HG02885 (cell line): ENCODE measurements at regions not wholly inside any gene's neighbourhood (a gene's known extent, or its start where the extent isn't known, plus 50 kb on each side); places are given as distances from the start of the nearest gene placed in this dataset.

ENCODE experiments used
- ATAC-seq: cut with Tn5 transposase; IDR thresholded peaks from one replicate; pipeline ENCODE4 v1.9.1; 2021; ENCODE audit warnings: mild to moderate bottlenecking; ENCODE audit not compliant: unreplicated experiment, poor library complexity

- ATAC-seq: no peak
Measured at GRCh38 chr13:60944863-60945262, 470.8 kb downstream of the PCDH20 start.

DNA sequence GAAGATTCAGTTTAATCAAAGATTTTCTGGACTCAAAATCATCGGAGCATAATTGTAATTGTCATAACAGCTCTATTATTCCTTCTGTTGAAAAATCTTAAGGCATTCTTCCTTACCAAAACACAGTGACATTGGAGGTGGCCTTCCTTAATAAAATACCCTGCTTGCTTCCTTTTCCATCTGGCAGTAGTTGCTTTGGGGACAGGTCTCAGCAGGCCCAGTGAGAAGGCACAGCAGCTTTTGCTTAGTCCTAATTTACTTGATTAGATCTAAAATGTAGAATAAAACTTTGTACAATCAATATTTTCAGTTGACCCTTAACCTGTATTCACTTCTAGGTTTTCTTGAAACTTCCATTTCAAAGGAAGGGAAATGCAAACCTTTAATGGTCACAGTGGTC is 471.6 kb downstream of the PCDH20 start:
- ATAC-seq: no peak

- no peak for ATAC-seq
Measured at GRCh38 chr13:60936281-60936680, 479.4 kb downstream of the PCDH20 start.

DNA sequence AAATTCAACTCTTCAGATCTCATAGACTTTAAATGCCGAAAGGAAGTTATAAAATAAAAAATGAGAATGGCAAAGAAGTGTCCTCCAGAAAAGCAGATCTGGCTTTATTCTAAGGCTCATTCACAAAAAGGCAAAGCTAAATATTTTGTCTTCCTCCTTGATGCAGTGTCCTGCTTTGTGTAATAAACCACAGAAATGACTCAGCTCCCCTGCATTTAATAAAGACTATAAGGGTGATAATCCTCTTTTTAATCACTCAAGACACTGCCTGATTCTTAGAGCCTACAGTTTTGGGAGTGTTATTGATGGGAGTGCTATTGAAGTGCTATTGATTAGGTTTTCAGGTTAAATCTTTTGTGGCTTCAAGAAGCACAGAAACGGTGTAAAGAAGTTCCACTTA is 482.0 kb downstream of the PCDH20 start:
- ATAC-seq: no peak

- no peak for ATAC-seq
Measured at GRCh38 chr13:60931858-60932546, 483.6 kb downstream of the PCDH20 start.

- ATAC-seq: no peak
Measured at GRCh38 chr13:60925686-60926085, 490.0 kb downstream of the PCDH20 start.

DNA sequence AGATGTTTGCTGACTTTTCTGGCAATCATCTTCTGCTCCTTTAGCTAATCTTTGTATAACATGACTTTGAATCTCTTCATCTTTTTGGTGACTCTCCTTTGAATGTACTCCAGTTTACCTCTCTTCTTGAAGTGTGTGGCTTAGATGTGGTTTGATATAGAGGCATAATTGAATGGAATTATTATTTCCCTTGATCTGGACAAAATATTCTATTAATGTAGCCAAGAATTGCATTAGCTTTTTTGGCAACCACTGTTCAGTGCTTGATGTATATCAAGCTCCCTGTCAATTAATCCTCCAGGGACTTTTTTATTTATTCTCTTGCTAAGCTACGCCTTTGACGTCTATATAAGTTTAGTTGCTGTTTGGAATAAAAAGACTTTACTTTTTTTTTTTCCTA is 490.8 kb downstream of the PCDH20 start:
- ATAC-seq: no peak

DNA sequence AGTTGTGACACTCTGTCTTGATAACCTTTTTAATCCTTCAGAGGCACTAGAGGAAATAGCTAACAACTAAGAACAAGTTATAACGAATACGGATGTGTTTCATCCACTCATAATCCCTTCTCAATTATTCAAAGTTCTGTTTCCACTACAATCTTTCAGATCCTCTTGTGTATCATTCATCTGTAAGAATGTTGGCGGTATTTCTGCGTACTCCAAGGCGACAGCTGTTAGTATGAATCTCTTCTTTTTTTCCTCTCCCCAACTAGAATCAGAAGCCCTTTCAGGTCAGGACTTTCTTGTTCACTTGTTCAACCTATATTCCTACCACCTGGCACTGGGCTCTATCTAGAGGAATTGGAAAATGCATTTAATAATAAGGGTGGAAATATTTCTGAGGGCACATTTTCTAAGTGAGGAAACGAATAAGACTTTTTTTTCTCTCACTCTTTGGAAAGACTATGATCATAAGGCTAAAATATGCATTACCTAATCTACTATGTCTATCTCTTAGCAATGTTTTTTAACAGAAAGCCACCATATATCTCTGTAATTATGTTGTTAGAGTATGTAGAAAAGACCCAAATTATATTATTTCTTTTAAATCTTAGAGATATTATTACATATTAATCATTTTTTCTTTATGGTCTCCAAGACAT is 492.9 kb downstream of the PCDH20 start:
- no peak for ATAC-seq

- no peak for ATAC-seq
Measured at GRCh38 chr13:60893801-60894200, 496.8 kb downstream of the TDRD3 start.

DNA sequence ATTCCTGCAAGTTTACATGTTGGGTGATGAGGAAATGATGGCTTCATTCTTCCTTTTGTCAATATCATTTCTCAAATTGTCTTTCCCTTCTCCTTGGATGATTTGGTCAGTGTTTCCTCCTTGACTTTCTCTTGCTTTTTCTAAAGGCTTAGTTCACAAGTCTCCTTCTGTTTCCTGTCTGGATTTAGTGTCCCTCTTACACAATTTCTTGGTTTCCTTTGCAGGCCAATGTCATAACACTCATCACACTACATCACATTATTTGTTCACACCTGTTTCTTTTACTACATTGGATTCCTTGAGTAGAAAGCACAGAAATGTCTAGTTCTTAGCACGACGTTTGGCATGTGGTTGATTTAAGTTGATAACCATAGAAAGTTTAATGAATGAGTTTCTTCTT is 490.7 kb downstream of the TDRD3 start:
- ATAC-seq: no peak

DNA sequence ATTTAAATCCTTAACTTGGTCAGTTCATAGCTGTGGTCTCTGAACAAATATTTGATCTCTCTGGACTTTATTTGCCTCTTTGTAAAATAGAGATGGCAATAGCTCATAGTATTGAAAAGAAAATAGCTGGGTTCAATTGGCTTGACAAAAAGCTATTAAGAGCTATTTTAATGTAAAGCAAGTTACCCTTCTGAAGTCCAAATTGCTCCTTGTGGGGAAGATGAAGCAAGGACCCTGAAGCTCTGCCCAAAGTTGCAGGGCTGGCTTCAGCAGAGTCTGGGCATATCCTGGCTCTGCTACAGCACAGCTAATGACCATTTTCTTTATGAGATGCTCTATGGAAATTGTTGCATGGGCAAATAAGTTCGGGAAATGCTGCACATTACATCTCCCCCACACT is 484.5 kb downstream of the TDRD3 start:
- ATAC-seq: no peak

DNA sequence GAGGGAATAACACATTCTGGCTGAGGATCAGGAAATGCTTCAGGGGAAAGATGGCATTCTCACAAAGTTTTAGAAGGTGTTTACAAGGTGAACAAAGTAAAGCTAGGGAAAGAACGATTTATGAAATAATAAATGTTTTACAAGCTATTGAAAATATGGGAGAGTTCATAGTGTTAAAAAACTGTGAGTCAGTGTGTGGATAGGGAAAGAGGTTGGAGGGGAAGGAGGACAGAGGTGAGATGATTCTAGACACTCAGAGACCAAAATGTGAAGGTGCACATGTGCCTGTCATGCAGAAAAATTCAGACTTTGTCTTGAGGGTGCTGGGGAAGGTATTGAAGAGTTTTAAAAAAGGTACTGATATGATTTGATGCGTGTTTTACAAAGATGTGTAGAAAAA is 476.1 kb downstream of the TDRD3 start:
- ATAC-seq: no peak

DNA sequence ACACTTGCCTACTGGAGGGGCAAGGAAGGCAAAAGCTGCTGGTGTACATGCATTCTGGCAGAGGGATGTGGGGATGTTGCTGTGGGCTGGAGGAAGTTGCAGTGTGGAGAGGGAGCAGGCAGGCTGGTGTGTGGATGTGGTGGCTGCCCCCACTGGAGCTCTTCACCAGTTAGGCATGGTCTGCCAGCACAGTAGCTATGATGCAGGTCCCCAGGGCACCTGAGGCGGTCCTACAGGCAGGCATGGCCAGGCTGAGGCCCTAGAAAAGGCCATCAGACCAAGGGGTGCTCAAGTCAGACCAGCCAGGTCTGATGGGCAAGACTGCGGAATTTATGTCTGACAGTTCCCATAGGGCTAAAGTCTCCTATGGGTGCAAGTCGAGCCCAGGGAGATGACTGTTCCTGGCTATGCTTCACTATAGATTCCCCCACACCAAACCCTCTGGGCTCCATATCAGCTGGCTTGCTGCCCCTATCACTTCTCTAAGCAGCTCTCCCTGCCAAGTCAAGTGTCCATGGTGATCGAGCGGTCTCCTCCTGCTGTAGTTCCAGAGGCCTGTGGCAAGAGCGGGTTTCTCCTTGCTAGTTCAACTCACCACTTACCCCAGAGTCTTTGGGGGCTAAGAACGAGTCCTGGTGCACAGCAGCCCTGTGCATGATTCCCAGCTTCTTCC is 473.1 kb downstream of the TDRD3 start:
- no peak for ATAC-seq

GRCh38 chr13:60869225-60869624 is 472.2 kb downstream of the TDRD3 start:
- ATAC-seq: no peak

- ATAC-seq: no peak
Measured at GRCh38 chr13:60862036-60862435, 465.0 kb downstream of the TDRD3 start.

DNA sequence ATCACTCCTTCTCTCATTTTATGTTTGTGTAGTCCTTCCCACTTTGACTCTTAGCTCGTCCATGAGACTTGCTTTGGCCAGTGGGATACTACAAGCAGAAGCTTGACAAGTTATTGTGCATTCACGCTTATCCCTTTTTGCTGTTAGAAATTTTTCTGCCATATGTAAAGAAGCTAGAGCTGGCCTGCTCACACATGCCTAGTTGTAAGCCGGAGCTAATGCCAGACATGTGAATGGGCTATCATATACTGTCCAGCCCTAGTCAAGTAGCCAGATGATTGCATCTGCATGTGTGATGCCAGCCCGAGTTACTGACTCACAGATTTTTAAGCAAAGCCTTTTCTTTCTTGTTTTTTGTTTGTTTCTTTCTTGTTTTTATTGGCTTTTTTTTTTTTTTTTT is 460.7 kb downstream of the TDRD3 start:
- ATAC-seq: no peak

- ATAC-seq: no peak
Measured at GRCh38 chr13:60852886-60853285, 455.9 kb downstream of the TDRD3 start.

GRCh38 chr13:60851378-60851777 is 454.4 kb downstream of the TDRD3 start:
- no peak for ATAC-seq

- no peak for ATAC-seq
Measured at GRCh38 chr13:60850526-60850925, 453.5 kb downstream of the TDRD3 start.

GRCh38 chr13:60838581-60838980 is 441.6 kb downstream of the TDRD3 start:
- no peak for ATAC-seq

GRCh38 chr13:60837806-60838205 is 440.8 kb downstream of the TDRD3 start:
- no peak for ATAC-seq

DNA sequence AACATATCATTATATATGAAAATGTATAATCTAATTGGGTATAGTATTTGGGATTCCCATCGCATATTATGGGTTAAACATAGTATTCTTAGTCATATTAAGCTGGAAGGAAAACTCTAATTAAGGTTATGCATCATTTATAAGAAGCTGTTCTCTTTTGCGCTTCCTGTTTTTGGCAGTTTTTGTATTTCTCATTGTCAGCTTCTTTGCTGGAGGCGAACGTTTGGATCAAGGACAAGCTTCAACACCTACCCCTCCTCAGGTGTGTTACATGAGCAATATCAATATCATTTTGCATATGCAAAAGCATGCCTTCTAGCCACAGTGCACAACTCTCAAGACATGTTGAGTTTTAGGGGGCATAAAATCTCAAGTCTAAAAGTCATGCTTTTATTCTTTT is 439.8 kb downstream of the TDRD3 start:
- no peak for ATAC-seq
